ENCODE measurements at regions not wholly inside any gene's neighbourhood (a gene's known extent, or its start where the extent isn't known, plus 50 kb on each side); places are given as distances from the start of the nearest gene placed in this dataset.

GRCh38 chr20:58102261-58102660, 126.2 kb downstream of the ANKRD60 start:
- TF ChIP-seq CTCF (conservative IDR thresholded peaks at IDR 0.05) (no peak), ZFX (IDR thresholded peaks at IDR 0.05) (no peak)
